ENCODE measurements at regions not wholly inside any gene's neighbourhood (a gene's known extent, or its start where the extent isn't known, plus 50 kb on each side); places are given as distances from the start of the nearest gene placed in this dataset.

GRCh38 chr6:53413326-53413725 lies 64.6 kb upstream of the ELOVL5 start:
- no peak for DNase-seq (ENCODE audit: low read depth, low spot score)

DNA sequence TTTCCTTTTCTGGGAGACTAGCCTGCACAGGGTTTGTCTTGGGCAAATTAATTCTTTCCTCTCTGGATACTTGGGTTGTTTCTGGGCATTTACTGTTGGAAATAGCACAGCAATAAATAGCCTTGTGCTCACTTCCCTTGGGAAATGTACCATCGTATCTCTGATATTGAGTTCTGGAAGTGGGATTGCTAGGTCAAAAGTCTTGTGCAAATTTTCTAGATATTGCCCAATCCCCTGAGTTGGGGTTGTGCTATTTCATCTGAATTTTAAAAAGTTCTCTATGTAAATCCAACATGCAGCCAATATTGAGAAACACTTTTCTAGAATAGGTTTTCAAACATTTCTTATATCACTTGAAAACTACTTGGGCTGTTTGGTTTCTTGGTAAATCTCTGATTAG lies 64.0 kb upstream of the ELOVL5 start:
- no peak for DNase-seq (ENCODE audit: low read depth, low spot score)

DNA sequence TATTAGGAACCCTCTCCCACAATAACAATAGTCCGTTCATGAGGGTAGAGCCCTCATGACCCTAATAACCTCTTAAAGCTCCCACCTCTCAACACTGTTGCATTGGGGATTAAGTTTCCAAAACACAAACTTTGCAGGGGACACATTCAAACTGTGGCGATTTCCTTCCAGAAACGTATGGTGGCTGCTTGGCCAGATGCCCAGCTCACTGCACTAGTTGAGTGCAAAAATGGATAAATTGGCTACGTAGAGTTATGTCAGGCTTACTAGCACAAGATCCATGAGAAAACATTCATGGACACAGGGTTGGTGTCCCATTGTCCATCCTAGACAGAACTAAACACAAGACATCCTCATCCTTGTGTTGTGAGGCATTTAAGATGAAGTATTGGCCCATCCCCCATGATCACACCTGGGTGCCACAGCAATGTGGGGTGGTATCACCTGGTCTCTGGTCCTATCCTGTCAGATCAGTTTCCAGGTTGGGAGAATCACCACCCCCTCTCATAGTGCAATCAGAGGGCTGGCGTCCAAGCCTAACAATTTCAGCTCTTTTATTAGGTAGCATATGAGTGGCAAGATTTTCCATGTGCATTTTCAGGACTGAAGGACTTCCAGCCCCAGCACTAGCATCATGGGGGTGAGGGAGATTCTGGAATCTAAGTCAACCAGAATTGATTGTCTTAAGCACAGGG lies 63.4 kb upstream of the ELOVL5 start:
- no peak for DNase-seq (ENCODE audit: low read depth, low spot score)

DNA sequence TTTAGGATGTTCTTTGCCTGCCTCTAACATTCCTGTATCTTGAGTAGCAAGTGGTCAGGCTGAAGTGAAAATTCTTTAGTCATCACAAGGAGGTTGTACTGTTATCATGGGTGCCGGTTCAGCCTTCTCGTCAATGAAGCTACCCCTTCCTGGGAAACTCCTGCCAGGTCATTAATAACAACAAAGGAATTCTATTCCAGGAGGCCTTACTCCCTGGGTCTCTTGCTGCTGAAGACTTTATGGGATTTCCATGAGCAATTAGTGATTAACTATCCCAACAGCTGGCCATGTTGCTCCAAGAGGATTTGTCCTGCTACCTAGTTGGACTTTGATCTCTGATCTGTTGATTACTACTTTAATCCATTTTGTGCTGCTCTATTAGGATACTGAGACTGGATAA lies 62.7 kb upstream of the ELOVL5 start:
- no peak for DNase-seq (ENCODE audit: low read depth, low spot score)

- peak; percentile 23 for DNase-seq (ENCODE audit: low read depth, low spot score)
These were observed 61.9 kb upstream of the ELOVL5 start for GRCh38 chr6:53410508-53411258.

DNA sequence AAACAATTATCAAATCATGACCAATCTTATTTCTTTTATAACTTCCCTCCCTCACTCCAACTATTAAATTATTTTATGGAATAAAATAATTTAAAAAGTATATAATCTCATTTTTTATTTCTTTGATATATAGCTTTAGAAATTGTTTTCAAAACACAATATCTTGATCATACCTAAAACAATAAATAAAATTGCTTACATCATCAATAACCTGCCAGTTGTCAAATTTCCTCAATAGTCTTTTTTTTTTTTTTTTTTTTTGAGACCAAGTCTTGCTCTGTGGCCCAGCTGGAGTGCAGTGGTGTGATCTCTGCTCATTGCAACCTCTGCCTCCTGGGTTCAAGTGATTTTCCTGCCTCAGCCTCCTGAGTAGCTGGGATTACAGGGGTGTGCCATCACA lies 60.1 kb upstream of the ELOVL5 start:
- no peak for DNase-seq (ENCODE audit: low read depth, low spot score)

GRCh38 chr6:53399027-53399344 lies 50.2 kb upstream of the ELOVL5 start:
- no peak for DNase-seq (ENCODE audit: low read depth, low spot score)

DNA sequence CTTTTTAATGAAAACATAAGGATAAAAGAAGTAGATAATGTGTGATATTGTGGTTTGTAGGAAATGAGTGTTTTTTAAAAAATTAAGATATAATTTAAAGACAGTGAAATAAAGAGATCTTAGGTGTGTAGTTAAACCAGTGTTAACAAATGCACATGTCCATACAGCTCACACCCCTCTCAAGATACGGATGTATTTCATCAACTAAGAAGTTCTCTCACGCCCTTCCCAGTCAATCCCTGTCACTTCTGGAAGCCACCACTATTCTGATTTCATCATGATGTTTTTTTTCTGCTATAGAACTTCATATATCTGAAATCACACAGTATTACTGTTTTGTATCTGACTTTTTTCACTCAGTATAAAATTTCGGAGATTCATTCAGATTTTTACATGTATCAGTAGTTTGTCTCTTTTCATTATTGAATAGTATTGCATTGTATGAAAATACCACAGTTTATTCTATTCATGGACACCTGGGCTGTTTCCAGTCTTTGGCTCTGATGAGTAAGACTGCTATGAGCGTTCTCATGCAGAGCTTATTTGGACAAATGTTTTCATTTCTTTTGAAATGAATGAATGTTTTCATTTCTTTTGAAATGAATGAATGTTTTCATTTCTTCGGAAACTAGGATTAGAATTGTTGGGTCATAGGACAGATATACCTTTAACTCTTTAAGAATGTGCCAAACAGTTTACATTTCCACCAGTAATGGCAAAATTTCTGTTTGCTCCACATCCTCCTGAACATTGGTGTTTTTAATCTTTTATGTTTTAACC lies 49.7 kb upstream of the ELOVL5 start:
- peak; percentile 20 for DNase-seq (ENCODE audit: low read depth, low spot score)
